Keratinocyte (primary cell): ENCODE measurements at regions not wholly inside any gene's neighbourhood (a gene's known extent, or its start where the extent isn't known, plus 50 kb on each side); places are given as distances from the start of the nearest gene placed in this dataset.

Source experiments
- CTCF ChIP-seq, 3 experiments: IDR thresholded peaks in 1 of 3; conservative IDR thresholded peaks in 1 of 3; optimal IDR thresholded peaks in 1 of 3; 2 replicates in 2 of 3; 3 replicates in 1 of 3; pipeline versions ENCODE3 to v1.5.1; 2011; ENCODE audit warnings: low read length in 3 of 3, mild to moderate bottlenecking in 3 of 3, moderate library complexity in 2 of 3, control low read depth in 1 of 3, inconsistent platforms in 1 of 3; ENCODE audit not compliant: insufficient read depth in 2 of 3; ENCODE audit errors: extremely low read depth in 1 of 3
- EZH2 ChIP-seq: IDR thresholded peaks from one replicate; pipeline ENCODE4 v1.6.1; 2012; ENCODE audit warnings: inconsistent platforms, mild to moderate bottlenecking, low read length, moderate library complexity

- TF ChIP-seq EZH2: no peak
- TF ChIP-seq CTCF (optimal IDR thresholded peaks at IDR 0.05 in 1 of 3, IDR thresholded peaks at IDR 0.05 in 1 of 3, conservative IDR thresholded peaks at IDR 0.05 in 1 of 3; ENCODE audit: extremely low read depth in 1 of 3, insufficient read depth in 2 of 3, low read length in 3 of 3): no peak
These were observed 296.4 kb upstream of the RND3 start for GRCh38 chr2:150783896-150784295.
